Mesodermal cell (in vitro differentiated cells): ENCODE measurements at regions not wholly inside any gene's neighbourhood (a gene's known extent, or its start where the extent isn't known, plus 50 kb on each side); places are given as distances from the start of the nearest gene placed in this dataset.

Experiments
- H3K27ac ChIP-seq: 2 replicates; pipeline ENCODE4 v1.7.0; 2013; ENCODE audit warnings: mild to moderate bottlenecking, low read depth, low read length, moderate library complexity; ENCODE audit not compliant: severe bottlenecking
- H3K36me3 ChIP-seq: 2 replicates; pipeline ENCODE4 v1.7.1; 2013; ENCODE audit warnings: mild to moderate bottlenecking, low read length, moderate library complexity; ENCODE audit not compliant: control insufficient read depth, insufficient read depth
- H3K4me1 ChIP-seq: one replicate; pipeline ENCODE4 v1.7.1; 2013; ENCODE audit warnings: mild to moderate bottlenecking, low read length; ENCODE audit not compliant: insufficient read depth, control insufficient read depth, poor library complexity, severe bottlenecking
- H3K4me3 ChIP-seq: 2 replicates; pipeline ENCODE4 v1.7.0; 2013; ENCODE audit warnings: low read length, control low read depth, mild to moderate bottlenecking; ENCODE audit not compliant: insufficient read depth, poor library complexity, severe bottlenecking; ENCODE audit errors: extremely low read depth
- H3K9me3 ChIP-seq: 2 replicates; pipeline ENCODE4 v1.7.1; 2013; ENCODE audit warnings: mild to moderate bottlenecking, low read length, moderate library complexity; ENCODE audit not compliant: control insufficient read depth
- WGBS, 2 experiments: methylation state at CpG; one replicate each; pipeline ENCODE4 v1.1.5; 2013; ENCODE audit warnings: missing lambda C conversion rate in 2 of 2; ENCODE audit not compliant: insufficient coverage in 2 of 2; 5-methylcytosine and 5-hydroxymethylcytosine counted together

DNA sequence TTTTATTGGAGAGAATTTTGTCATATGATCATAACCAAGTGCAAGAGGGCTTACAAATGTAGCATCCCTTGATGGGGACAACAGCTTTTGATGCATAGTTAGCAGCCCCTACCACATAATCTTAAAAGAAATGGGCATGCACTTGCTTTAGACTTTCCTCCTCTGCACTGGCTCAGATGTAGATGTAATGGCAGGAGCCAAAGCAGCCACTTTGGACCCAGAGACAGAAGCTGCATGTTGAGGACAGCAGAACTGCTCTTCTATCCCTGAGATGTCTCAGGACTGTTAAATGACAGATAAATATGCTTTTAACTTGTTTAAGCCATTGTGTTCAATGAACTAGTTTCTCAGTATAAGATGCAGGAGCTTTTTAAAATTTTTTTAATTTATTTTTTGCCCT lies 450.7 kb downstream of the TYW1 start:
- no peaks in the 10 kb centered on the region for H3K36me3 ChIP-seq
- H3K4me3 ChIP-seq = no peak overlapping the region
- H3K4me1 ChIP-seq = peaks cover 3% of the 10 kb centered on the region
- no peak overlapping the region for H3K27ac ChIP-seq
- H3K9me3 ChIP-seq = no peaks in the 10 kb centered on the region

DNA sequence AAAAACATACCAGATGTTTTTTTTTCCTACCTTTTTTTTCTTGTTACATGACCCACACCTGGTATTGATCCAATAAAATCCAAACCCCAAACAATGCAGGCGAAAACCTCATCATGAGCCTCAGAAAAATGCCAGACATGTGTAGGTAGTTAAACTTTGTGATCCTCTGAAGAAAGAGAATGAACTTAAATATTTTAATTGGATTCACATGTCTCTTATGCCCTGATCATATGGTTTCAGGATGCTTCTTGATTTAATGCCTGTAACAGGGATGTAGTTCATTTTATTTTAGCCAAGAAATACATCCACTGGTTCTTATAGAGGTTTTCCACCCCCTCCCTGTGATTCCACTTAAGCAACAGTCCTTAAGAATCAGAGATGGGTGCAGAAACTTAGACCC lies 451.6 kb downstream of the TYW1 start:
- Histone ChIP-seq H3K9me3 (no peaks in the 10 kb centered on the region), H3K27ac (no peak overlapping the region), H3K4me1 (peaks cover 3% of the 10 kb centered on the region), H3K4me3 (no peak overlapping the region), H3K36me3 (no peaks in the 10 kb centered on the region)
- no CpG with 5 or more reads among the region's 1 CpG for WGBS, 2 experiments

DNA sequence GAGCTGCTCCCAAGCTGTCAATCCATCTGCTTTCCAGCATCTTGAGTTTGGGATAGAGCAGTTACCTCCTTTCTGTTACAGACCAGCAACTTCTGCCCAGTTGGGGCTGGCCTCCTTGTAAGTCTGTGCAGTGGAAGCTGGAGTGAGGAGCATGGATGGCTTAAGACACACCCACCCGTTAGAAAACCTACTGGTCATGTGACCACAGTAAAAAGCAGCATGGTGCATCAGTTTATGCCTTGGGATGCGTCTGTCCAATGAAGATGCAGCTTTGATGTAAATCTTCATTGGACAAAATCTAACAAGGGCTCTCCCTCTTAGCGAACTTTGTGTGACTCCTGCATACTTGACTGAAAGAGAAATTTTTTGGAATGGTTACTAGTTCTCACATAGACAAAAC lies 453.5 kb downstream of the TYW1 start:
- Histone ChIP-seq H3K27ac (no peak overlapping the region), H3K4me3 (no peak overlapping the region), H3K4me1 (peaks cover 3% of the 10 kb centered on the region), H3K9me3 (no peaks in the 10 kb centered on the region), H3K36me3 (no peaks in the 10 kb centered on the region)
- 87 to 90% methylated on average over 2 of the region's 3 CpGs for WGBS, 2 experiments

DNA sequence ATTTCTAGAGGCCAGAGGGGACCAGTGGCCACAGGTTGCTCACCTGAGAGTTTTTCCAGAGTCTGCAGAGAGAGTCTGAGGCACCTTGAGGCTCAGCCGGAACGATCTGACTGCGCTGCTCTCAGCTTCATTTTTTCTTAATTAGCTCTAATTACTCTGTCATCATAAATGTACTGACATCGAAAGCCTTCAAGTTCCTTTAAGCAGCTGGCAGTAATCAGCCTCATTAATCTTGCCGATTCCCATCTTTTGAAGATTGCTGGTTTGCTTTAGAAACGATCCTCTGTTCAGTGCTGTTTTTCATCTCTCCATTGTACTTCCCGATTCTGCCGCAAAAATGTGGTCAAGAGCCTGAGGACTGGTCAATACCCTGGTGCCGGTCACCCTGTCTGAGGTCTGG lies 454.7 kb downstream of the TYW1 start:
- H3K4me1 ChIP-seq = peaks cover 3% of the 10 kb centered on the region
- H3K9me3 ChIP-seq = no peaks in the 10 kb centered on the region
- no peaks in the 10 kb centered on the region for H3K36me3 ChIP-seq
- H3K4me3 ChIP-seq = no peak overlapping the region
- WGBS, 2 experiments = 86 to 94% methylated on average over 9 of the region's 9 CpGs
- no peak overlapping the region for H3K27ac ChIP-seq

DNA sequence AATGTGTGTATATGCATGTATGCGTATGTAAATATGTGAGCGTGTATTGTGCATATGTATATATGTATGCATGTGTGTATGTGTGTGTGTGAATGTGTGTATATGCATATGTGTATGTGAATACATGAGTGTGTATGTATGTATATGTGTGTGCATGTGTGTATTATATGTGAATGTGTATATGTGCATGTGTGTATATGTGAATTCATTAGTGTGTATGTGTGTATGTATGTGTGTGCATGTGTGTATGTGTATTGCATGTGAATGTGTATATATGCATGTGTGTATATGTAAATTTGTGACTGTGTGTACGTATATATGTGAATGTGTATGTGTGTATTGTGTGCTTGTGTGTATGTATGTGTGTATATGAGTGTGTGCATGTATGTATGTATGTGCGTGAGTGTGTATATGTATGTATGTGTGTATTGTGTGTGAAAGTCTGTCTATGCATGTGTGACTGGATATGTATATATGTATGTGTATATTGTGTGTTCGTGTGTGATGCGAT lies 455.9 kb downstream of the TYW1 start:
- Histone ChIP-seq H3K4me3 (no peak overlapping the region), H3K4me1 (peaks cover 3% of the 10 kb centered on the region), H3K9me3 (no peaks in the 10 kb centered on the region), H3K36me3 (no peaks in the 10 kb centered on the region), H3K27ac (no peak overlapping the region)
- 93 to 99% methylated on average over 6 of the region's 6 CpGs for WGBS, 2 experiments

DNA sequence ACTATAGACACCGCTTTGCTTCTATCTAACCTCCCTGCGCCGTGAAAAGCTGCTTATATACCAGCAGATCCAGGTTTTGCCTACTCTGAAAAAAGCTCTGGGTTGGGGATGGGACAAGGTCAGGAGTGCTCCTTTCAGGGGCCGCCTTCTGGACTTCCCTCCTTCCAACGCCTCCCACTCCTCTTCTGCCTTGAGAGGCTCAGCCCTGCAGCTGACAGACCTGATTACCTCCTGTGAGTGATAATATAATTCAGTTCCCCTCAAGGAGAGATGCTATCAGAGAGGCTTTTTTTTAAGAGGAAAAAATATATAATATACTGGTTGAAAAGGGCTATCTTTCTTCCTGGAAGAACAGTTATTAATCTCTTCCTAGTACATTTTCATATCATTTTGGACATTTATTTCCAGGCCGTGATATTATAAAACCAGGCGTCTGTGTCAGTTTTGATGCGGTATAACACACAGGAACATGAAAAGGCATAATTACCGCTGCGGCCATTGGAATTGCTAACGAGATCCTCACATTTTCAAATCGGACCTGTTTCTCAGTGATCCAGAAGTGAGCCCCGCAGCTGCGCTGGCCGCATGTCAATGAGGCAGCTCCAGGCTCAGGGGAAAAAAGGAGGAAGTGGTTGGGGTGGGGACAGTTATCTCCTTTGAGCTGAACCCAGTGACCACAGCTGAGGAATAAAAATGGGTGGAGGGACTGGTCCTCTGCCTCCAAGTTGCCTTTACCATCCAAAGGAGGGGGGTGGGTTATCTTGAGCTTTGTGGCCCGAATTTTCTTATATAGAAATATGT lies 457.1 kb downstream of the TYW1 start:
- 82 to 83% methylated on average over 7 to 13 of the region's 16 CpGs for WGBS, 2 experiments
- H3K9me3 ChIP-seq = no peaks in the 10 kb centered on the region
- no peak overlapping the region for H3K4me3 ChIP-seq
- H3K36me3 ChIP-seq = no peaks in the 10 kb centered on the region
- H3K4me1 ChIP-seq = peaks cover 2% of the 10 kb centered on the region
- H3K27ac ChIP-seq = no peak overlapping the region

DNA sequence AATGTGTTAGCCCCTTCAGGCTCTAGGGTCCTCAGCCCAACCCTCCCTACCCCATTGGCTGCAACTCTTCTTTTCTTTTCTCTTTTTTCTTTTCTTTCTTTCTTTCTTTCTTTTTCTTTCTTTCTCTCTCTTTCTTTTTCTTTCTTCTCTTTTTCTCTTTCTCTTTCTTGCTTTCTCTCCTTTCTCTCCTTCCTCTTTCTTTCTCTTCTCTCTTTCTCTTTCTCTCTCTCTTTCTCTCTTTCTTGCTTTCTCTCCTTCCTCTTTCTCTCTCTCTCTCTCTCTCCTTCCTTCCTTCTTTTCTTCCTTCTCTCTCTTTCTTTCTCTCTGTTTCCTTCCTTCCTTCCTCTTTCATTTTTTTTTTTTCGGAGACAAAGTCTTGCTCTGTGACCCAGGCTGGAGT lies 458.9 kb downstream of the TYW1 start:
- no CpG with 5 or more reads among the region's 1 CpG for WGBS, 2 experiments
- Histone ChIP-seq H3K4me3 (no peak overlapping the region), H3K27ac (no peak overlapping the region), H3K36me3 (no peaks in the 10 kb centered on the region), H3K4me1 (no peaks in the 10 kb centered on the region), H3K9me3 (no peaks in the 10 kb centered on the region)

DNA sequence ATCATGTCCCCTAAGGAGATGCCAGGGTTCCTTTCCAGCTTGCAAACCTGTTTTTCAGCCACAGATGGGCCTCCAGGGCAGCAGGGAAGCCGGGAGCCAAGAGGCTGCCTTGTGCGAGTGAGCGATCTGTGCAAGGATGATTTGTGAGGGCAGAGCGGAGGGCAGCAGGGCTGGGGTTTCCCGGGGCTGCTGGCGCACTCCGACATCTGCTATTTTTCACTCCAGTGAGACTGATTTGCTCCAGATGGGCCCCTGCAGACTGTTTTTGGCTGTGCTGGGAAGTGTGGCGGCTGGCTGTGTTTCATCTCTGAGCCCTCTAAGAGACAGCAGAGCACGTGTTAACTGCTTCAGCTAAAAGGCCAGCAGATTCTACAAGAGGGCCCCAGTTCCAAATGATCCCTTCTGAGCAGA lies 466.2 kb downstream of the TYW1 start:
- Histone ChIP-seq H3K27ac (peak overlapping the region; percentile 16), H3K4me3 (no peak overlapping the region), H3K36me3 (no peaks in the 10 kb centered on the region), H3K9me3 (peaks cover 13% of the 10 kb centered on the region), H3K4me1 (no peaks in the 10 kb centered on the region)
- WGBS, 2 experiments = 68 to 95% methylated on average over 9 of the region's 9 CpGs

DNA sequence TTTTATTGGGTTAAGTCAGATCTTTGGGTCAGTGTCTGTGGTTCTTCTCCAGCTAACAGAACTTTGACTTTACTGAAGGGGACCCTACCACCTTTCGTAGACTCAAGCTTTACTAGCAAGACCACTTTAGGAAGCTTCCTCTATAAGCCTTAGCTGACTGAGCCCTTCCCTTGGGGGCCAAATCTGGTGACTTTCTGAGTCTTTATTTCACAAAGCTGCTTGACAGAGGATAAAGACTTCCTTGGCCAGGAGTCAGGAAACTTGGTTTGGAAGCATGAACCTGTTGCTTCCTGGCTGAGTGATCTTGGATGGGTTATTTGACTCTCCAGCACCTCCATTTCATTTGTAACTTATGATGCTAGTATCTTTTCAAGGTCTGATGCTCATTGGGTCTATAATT lies 466.7 kb downstream of the TYW1 start:
- no peaks in the 10 kb centered on the region for H3K36me3 ChIP-seq
- H3K4me1 ChIP-seq = no peaks in the 10 kb centered on the region
- no peak overlapping the region for H3K4me3 ChIP-seq
- peaks cover 13% of the 10 kb centered on the region for H3K9me3 ChIP-seq
- H3K27ac ChIP-seq = peak overlapping the region; percentile 16
- 100% methylated on average over 1 of the region's 1 CpG for WGBS, 2 experiments

DNA sequence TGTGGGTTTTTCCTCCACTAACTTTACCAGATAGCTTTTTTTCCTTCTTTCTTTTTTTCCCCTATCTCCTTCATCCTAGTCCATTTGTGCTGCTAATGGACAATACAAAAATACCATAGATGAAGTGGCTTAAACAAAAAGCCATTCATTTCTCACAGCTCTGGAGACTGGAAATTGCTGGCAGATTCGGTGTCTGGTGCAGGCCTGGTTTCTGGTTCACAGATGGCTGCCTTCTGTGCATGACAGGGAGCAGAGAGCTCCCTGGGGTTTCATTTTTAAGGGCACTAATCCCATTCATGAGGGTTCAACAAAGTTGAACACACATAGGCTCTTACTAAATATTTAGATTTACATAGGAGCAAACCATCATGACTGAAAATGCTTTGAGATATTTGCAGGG lies 467.4 kb downstream of the TYW1 start:
- H3K4me1 ChIP-seq = no peaks in the 10 kb centered on the region
- no peak overlapping the region for H3K4me3 ChIP-seq
- no peaks in the 10 kb centered on the region for H3K36me3 ChIP-seq
- H3K27ac ChIP-seq = no peak overlapping the region
- H3K9me3 ChIP-seq = peaks cover 16% of the 10 kb centered on the region
- WGBS, 2 experiments = 60 to 100% methylated on average over 1 of the region's 1 CpG

DNA sequence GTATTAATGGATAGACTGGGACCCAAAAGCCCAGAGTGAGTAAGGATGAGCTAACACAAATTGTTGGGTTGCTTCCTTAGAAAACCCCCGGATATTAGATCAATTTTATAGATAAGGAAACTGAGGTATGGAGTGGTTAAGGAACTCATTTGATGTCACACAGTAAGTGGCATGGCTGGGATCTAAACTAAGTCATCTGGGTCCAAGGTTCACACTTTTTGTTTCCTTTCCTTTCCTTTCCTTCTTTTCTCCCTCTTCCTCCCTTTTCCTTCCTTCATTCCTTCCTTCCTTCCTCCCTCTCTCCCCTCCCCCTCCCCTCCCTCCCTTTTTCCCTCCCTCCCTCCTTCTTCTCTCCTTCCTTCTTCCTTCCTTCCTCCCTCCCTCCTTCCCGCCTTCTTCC lies 469.5 kb downstream of the TYW1 start:
- peaks cover 16% of the 10 kb centered on the region for H3K9me3 ChIP-seq
- H3K4me1 ChIP-seq = no peaks in the 10 kb centered on the region
- H3K4me3 ChIP-seq = no peak overlapping the region
- H3K27ac ChIP-seq = no peak overlapping the region
- WGBS, 2 experiments = 50% methylated on average over 1 of the region's 2 CpGs; no CpG with 5 or more reads in 1 of the 2 experiments
- H3K36me3 ChIP-seq = no peaks in the 10 kb centered on the region
